HL-60 (cell line): ENCODE measurements at regions not wholly inside any gene's neighbourhood (a gene's known extent, or its start where the extent isn't known, plus 50 kb on each side); places are given as distances from the start of the nearest gene placed in this dataset.

Experiments
- DNase-seq, 2 experiments: peaks; one replicate each; pipeline ENCODE4 v3.0.0-alpha.2; 2010 to 2020; ENCODE audit warnings: low read depth in 1 of 2, low spot score in 1 of 2
- H3K27ac ChIP-seq: fragments of 250-450 bp; sonication (Bioruptor Pico); replicated peaks from 2 replicates; pipeline ENCODE4 v1.5.1; 2020; ENCODE audit warnings: mild to moderate bottlenecking, moderate library complexity
- H3K27me3 ChIP-seq: fragments of 250-450 bp; sonication (Bioruptor Pico); 2 replicates; pipeline ENCODE4 v1.5.1; 2021; ENCODE audit warnings: mild to moderate bottlenecking, moderate library complexity; ENCODE audit not compliant: insufficient read depth, poor library complexity, severe bottlenecking
- H3K4me3 ChIP-seq: replicated peaks from 2 replicates; pipeline ENCODE4 v1.5.1; 2011; ENCODE audit warnings: mild to moderate bottlenecking, control low read depth, low read length; ENCODE audit not compliant: insufficient read depth
- CTCF ChIP-seq: IDR thresholded peaks from one replicate; pipeline ENCODE4 v1.5.1; 2011; ENCODE audit warnings: low read length, control low read depth, inconsistent platforms; ENCODE audit not compliant: insufficient read depth
- GABPA ChIP-seq: IDR thresholded peaks from 2 replicates; pipeline ENCODE4 v1.6.1; 2012; ENCODE audit warnings: low read depth
- POLR2AphosphoS5 ChIP-seq: IDR thresholded peaks from 2 replicates; pipeline ENCODE4 v1.6.1; 2012; ENCODE audit warnings: low read depth
- REST ChIP-seq: IDR thresholded peaks from 2 replicates; pipeline ENCODE4 v1.6.1; 2012; ENCODE audit warnings: low read depth; ENCODE audit not compliant: insufficient replicate concordance
- SPI1 ChIP-seq: IDR thresholded peaks from 2 replicates; pipeline ENCODE4 v1.6.1; 2012; ENCODE audit warnings: low read depth, mild to moderate bottlenecking, borderline replicate concordance

GRCh38 chr12:74334780-74335179 is 202.9 kb upstream of the ATXN7L3B start:
- no peak overlapping the region for H3K4me3 ChIP-seq
- H3K27ac ChIP-seq = no peak overlapping the region
- no peak for DNase-seq
- no peaks in the 10 kb centered on the region for H3K27me3 ChIP-seq
- TF ChIP-seq GABPA (no peak), REST (no peak), POLR2AphosphoS5 (no peak), CTCF (no peak), SPI1 (no peak)

GRCh38 chr12:74337951-74338350 is 199.7 kb upstream of the ATXN7L3B start:
- Histone ChIP-seq H3K4me3 (no peak overlapping the region), H3K27me3 (no peaks in the 10 kb centered on the region), H3K27ac (no peak overlapping the region)
- DNase-seq = no peak
- TF ChIP-seq SPI1 = no peak
- no peak for TF ChIP-seq REST
- TF ChIP-seq POLR2AphosphoS5 = no peak
- TF ChIP-seq CTCF = no peak
- no peak for TF ChIP-seq GABPA

- Histone ChIP-seq H3K27ac (no peak overlapping the region), H3K4me3 (no peak overlapping the region), H3K27me3 (no peaks in the 10 kb centered on the region)
- no peak for TF ChIP-seq SPI1
- no peak for DNase-seq
Observed at GRCh38 chr12:74339211-74339610, 198.4 kb upstream of the ATXN7L3B start.

GRCh38 chr12:74349925-74350324 is 187.7 kb upstream of the ATXN7L3B start:
- TF ChIP-seq GABPA (no peak), SPI1 (no peak)
- Histone ChIP-seq H3K4me3 (no peak overlapping the region), H3K27ac (no peak overlapping the region), H3K27me3 (no peaks in the 10 kb centered on the region)
- no peak for DNase-seq

- Histone ChIP-seq H3K4me3 (no peak overlapping the region), H3K27ac (no peak overlapping the region), H3K27me3 (no peaks in the 10 kb centered on the region)
- DNase-seq = peak in 1 of 2 experiments; percentile 33
- TF ChIP-seq GABPA (no peak), SPI1 (no peak), REST (no peak), POLR2AphosphoS5 (no peak), CTCF (no peak)
Observed at GRCh38 chr12:74365178-74365964, 172.3 kb upstream of the ATXN7L3B start.
